SU-DHL-6 (cell line): ENCODE measurements at regions not wholly inside any gene's neighbourhood (a gene's known extent, or its start where the extent isn't known, plus 50 kb on each side); places are given as distances from the start of the nearest gene placed in this dataset.

Experiments
- EZH2phosphoT487 ChIP-seq: fragments of 200-600 bp; sonication (generic), shearing (Covaris generic); conservative IDR thresholded peaks from 2 replicates; pipeline ENCODE4 v1.6.1; 2018; ENCODE audit warnings: mild to moderate bottlenecking, antibody characterized with exemption, low read length, moderate library complexity, mixed read lengths
- TF ChIP-seq, protein P1 (sequence below): fragments of 200-600 bp; sonication (generic); IDR thresholded peaks from one replicate; pipeline ENCODE4 v1.5.1; 2017; ENCODE audit warnings: antibody characterized with exemption, mild to moderate bottlenecking, low read length, moderate library complexity; ENCODE audit not compliant: insufficient read depth, poor library complexity, severe bottlenecking

DNA sequence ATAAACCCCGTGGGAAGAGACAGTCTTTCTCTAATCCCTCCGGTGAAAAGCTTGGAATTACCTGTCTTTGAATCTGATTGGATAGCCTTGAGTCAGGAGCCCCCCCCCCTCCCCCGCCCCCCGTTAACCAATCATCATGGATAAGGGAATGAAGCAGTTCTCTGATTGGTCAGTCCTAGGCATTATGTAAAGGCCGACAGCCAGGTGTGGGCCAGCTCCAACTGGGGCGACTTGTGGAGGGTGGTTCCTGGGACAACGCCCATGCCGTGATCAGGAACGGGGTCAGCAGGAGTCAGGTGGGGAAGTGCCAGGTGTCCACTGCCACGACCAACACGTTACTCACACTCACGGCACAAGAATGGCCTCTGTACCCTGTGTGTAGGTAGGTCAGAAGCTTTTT lies 406.8 kb upstream of the SULF2 start:
- TF ChIP-seq, protein P1, sequence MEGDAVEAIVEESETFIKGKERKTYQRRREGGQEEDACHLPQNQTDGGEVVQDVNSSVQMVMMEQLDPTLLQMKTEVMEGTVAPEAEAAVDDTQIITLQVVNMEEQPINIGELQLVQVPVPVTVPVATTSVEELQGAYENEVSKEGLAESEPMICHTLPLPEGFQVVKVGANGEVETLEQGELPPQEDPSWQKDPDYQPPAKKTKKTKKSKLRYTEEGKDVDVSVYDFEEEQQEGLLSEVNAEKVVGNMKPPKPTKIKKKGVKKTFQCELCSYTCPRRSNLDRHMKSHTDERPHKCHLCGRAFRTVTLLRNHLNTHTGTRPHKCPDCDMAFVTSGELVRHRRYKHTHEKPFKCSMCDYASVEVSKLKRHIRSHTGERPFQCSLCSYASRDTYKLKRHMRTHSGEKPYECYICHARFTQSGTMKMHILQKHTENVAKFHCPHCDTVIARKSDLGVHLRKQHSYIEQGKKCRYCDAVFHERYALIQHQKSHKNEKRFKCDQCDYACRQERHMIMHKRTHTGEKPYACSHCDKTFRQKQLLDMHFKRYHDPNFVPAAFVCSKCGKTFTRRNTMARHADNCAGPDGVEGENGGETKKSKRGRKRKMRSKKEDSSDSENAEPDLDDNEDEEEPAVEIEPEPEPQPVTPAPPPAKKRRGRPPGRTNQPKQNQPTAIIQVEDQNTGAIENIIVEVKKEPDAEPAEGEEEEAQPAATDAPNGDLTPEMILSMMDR, result no peak
- no peak for TF ChIP-seq EZH2phosphoT487
